ENCODE measurements at regions not wholly inside any gene's neighbourhood (a gene's known extent, or its start where the extent isn't known, plus 50 kb on each side); places are given as distances from the start of the nearest gene placed in this dataset.
"Not testable (repeated sequence)": the region's sequence is repeated elsewhere in the genome, so short reads cannot be mapped to it uniquely, and the experiment has no call there.

GRCh38 chr6:147991961-147992360, 350.7 kb upstream of the SASH1 start:
- DNase-seq: no peak

DNA sequence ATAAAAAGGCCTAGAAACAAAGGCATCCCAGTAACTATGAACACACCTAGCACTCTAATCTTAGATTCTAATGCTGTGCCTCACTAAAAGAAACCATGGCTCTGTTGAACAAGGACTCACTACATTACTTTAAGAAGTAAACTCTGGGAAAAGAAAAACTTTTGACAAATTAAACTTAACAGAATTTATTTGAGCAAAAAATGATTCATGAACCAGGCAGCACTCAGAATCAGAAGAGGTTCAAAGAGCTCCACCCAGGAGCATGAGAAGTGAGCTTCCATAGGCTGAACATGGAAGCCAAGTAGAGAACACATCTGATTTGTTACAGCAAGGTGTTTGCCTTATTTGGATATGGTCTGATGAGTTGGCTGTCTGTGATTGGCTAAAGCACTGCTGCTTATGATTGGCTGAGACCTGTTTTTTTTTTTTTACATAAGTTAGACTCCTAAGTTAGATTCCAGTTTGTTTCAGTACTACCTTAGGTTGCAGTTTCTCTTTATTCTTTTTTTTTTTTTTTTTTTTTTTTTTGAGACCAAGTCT, 343.6 kb upstream of the SASH1 start:
- DNase-seq: no peak

GRCh38 chr6:148001844-148002642, 340.6 kb upstream of the SASH1 start:
- DNase-seq: no peak

DNA sequence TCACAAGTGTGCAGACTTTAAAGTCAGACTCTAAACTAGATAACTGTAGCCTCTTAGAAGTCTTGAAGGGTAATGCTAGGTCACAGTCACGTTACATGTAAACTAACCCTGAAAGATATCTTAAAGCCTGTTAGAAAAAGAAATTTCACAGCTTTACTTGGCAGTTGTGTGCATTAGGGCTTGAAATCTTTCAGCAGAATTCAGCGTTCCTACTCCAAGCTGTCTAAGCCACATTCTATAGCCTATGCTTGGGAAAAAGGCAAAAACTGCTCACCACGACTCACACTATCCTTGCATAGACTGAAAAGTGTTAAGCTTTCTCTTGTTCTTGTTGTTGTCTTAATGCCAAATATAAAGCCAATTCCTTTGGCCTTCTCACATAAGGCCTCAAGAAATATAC, 338.0 kb upstream of the SASH1 start:
- no peak for DNase-seq

DNA sequence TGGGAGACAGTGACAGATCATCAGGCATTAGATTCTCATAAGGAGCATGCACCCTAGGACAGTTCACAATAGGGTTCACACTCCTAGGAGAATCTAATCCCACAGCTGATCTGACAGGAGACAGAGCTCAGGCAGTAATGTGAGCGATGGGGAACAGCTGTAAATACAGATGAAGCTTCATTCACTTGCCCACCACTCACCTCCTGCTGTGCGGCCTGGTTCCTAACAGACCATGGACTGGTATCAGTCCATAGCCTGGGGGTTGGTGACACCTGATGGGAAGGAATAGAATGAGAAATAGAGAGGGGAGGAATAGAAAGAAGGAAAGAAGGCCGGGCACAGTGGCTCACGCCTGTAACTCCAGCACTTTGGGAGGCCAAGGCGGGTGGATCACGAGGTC, 336.8 kb upstream of the SASH1 start:
- DNase-seq: no peak

- DNase-seq: not testable (repeated sequence)
These were observed 332.1 kb upstream of the SASH1 start for GRCh38 chr6:148010516-148010915.

GRCh38 chr6:148016013-148016412, 326.6 kb upstream of the SASH1 start:
- no peak for DNase-seq

DNA sequence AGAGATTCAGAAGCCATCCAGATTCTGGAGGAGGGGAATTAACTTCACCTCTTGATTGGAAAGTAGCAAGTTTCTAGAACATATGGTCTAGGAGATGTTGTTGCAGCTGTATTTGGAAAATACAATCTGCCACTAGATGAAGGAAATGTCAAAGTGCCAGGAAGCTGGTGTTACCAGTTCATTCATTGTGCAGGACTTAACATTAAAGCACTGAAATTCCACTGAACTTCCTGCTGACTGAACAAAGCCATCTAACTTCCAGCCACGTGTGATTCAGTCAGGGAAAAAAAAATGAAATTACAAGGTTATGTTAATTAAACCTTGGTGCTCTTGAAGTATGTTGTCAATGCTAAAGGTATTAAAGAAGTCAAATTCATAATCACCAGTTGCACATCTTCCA, 321.5 kb upstream of the SASH1 start:
- DNase-seq: no peak

- no peak for DNase-seq
These were observed 320.9 kb upstream of the SASH1 start for GRCh38 chr6:148021699-148022098.

DNA sequence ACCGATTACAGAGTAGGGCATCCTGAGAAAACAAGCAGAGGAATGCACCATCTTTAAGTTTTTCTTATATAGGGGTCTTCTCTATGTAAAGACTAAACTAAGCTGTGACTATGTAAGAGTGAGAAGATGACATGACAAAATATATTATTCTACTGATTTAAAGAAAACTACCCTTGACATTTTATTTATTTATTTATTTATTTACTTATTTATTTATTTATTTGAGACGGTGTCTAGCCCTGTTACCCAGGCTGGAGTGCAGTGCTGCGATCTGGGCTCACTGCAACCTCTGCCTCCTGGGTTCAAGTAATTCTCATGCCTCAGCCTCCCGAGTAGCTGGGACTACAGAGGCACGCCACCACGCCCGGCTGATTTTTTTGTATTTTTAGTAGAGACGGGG, 320.4 kb upstream of the SASH1 start:
- DNase-seq: not testable (repeated sequence)

DNA sequence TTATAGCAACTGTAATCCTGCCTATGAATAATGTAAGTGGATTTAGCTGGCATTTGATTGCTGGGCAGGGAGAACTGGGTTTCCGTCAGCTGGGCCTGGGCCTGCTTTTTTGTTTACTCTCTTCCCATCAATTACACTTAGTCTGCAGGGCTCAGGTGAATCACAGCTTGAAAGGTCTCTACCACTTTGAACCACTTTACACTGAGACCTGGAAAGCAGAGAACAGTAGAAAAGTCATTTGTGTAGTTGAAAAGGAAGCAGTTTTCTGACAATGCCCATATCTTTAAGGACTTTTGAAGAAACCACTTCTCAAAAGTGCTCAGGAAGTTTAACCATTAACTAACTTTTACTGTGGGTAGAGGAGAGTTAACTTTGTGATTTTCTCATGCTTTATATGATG, 315.4 kb upstream of the SASH1 start:
- no peak for DNase-seq

- DNase-seq: no peak
These were observed 306.7 kb upstream of the SASH1 start for GRCh38 chr6:148035806-148036390.

GRCh38 chr6:148037496-148037895, 305.1 kb upstream of the SASH1 start:
- no peak for DNase-seq

DNA sequence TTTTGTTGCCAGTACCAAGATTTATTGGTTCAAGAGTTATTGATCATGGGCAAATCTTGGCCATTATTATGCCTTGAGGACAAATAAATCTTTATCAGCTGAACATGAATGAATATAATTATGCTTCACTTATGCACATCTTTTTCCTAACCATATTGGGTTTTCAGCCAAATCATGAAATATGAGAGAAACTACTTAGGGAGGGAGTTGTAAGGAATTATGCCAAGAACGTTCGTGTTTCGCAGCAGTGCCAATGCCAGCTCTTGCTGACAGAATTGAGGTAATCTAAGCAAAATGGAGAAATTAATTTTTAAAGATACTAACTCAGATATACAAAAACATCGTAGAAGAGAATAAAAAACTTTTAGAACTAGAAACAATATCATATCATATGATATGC, 301.1 kb upstream of the SASH1 start:
- DNase-seq: no peak

DNA sequence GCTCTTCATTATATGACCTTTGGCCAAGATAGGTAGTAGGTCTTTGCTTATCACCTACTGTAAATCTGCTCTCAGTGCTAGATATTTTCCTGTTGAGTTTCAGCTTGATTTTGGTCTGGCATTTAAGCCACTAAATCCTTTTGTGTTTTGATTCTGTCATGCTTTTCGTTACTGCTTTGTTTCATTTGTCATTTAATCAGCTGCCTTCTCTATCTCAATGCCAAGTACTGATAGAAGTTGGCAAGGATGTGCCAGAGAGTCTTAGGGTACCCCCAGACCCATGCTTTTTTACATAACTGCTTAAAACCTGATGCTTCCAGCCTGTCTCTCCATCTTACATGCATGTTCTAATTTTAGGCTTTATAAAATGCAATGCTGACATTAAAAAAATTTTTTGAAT, 300.1 kb upstream of the SASH1 start:
- DNase-seq: no peak

- DNase-seq: no peak
These were observed 298.3 kb upstream of the SASH1 start for GRCh38 chr6:148044261-148044751.

GRCh38 chr6:148044921-148045320, 297.7 kb upstream of the SASH1 start:
- DNase-seq: no peak

DNA sequence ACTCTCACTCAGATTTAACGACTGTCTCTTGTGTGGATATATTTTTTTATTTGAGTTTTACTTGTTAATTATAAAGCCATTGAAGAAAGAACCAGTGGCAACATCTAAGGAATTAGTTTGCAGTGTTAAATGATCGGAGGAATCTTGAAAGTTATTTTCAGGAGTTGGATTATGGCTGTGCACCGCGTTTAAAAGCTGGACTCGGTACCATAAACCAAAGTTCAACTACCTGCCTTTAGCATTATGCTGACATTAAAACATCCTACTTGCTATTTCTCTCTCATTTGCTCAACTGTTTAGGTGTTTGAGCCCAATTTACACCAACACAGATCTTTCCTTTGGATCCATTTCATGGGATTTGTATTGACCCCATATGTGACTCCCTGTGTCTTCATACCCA, 289.4 kb upstream of the SASH1 start:
- no peak for DNase-seq

- DNase-seq: no peak
These were observed 288.8 kb upstream of the SASH1 start for GRCh38 chr6:148053796-148054195.

DNA sequence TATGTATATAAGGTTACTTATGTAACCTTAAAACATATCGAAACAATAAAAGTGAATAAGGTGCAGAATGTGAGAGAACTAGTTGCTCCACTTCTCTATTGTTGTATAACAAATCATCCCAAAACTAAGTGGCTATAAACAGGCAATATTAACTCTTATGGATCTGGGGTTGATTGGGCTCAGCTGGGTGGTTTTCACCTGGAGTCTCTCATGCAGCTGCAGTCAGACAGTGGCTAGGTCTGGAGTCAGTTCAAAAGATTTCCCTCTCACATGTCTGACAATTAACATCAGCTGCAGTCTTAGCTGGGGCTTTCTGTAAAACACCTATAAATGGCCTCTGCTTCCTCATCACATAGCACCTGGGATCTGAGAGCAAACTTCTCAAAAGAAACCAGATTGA, 288.4 kb upstream of the SASH1 start:
- DNase-seq: no peak

DNA sequence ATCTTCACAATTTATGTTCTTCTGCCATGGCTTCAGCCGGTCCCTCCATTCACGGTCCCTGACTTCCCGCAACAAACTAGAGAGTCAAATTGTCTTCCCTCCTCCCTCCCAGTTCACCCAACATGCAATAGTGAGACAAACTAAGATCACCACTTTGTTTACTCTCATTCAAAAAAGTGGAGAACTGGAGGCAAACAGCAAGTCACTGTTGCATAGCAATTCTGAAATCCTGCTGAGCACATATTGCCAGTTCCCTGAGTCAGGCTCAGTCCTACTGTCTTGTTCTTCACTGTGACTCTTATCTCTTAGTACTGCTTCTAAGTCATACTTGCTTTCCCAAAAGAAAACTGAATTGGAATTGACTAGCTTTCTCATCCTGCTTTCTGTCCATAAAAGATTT, 287.2 kb upstream of the SASH1 start:
- no peak for DNase-seq

GRCh38 chr6:148059869-148060268, 282.8 kb upstream of the SASH1 start:
- DNase-seq: no peak

DNA sequence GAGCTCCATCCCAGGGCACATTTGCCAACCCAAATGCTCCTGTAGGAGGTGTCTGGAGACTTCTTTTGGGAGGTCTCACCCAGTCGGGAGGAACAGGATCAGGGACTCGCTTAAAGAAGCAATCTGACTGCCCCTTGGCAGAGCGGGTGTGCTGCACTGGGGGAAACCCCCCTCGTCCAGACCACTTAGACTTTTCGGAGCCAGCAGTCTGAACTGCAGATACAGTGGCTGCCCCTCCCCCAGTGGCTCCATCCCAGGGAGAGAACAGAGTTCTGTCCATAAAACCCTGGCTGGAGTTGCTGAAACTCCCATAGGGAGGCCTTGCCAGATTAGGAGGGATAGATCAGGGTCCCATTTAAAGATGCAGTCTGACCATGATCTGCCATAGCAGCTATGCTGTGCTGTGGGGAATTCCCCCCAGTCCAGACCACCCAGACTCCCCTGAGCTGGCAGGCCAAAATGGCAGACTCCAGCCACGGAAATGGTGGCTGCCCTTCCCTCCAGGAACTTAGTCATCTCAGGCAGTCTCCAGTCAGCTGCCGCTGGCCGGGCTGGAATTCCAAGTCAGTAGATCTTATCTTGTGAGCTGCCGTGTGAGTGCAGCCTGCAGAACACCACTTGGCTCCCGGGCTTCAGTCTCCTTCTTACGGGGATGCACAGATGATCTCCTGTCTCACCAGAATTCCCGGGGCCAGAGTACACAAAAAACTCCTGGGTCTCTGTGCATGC, 278.1 kb upstream of the SASH1 start:
- DNase-seq: no peak

All from NCI-H2171 (cell line).